ENCODE measurements at regions not wholly inside any gene's neighbourhood (a gene's known extent, or its start where the extent isn't known, plus 50 kb on each side); places are given as distances from the start of the nearest gene placed in this dataset.
"Not testable (repeated sequence)": the region's sequence is repeated elsewhere in the genome, so short reads cannot be mapped to it uniquely, and the experiment has no call there.

DNA sequence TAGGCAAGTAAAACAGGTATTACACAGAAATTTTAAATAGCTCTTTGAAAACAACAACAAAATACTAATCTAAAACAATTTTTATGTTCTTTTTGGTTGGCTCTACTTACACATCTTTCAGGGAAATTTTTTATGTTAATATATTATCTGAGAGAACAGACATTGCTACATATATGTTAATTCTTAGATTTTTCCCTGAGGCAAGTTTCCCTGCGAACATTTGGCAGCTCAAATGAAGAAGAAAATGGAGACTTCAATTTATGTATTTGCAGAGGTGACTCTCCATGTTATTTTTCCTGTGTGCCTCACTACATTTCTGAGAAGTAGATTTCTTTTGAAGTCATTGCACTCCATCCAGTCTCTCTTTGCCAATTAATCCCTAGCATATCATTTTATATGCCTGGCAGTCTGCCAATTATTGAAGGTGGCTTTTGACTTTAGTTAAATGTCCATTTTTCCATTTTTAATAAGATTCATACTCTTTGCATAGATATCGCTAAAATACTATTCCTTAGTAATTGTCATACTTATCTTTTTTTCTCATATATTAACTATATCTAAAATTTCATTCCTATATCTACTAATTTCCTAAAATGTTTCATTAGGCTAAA, 908.2 kb upstream of the CDH10 start:
- no peak for DNase-seq (ENCODE audit: low read depth)
- TF ChIP-seq, protein P1, sequence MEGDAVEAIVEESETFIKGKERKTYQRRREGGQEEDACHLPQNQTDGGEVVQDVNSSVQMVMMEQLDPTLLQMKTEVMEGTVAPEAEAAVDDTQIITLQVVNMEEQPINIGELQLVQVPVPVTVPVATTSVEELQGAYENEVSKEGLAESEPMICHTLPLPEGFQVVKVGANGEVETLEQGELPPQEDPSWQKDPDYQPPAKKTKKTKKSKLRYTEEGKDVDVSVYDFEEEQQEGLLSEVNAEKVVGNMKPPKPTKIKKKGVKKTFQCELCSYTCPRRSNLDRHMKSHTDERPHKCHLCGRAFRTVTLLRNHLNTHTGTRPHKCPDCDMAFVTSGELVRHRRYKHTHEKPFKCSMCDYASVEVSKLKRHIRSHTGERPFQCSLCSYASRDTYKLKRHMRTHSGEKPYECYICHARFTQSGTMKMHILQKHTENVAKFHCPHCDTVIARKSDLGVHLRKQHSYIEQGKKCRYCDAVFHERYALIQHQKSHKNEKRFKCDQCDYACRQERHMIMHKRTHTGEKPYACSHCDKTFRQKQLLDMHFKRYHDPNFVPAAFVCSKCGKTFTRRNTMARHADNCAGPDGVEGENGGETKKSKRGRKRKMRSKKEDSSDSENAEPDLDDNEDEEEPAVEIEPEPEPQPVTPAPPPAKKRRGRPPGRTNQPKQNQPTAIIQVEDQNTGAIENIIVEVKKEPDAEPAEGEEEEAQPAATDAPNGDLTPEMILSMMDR (conservative IDR thresholded peaks at IDR 0.05; ENCODE audit: low read depth, low read length): no peak
- no peak overlapping the region for H3K4me3 ChIP-seq (ENCODE audit: low read depth, low read length)

DNA sequence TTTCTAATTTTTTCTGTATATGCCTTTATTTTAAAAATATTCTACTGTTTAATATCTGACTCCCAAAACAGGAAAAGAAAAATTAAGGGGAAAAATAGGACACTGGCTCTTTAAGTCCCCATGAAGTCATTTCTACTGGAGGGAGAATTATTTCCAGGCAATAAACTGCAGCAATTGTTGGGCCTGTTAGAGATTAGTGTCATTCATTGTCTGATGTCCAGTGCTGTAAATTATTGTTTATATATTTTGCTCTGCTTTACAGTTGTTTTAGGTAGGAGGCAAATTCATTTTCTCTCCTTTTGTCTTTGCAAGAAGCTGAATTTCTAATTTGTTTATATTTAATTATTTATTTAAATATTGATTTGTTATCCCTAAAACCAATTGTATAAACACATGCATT, 906.0 kb upstream of the CDH10 start:
- TF ChIP-seq, protein P1 (conservative IDR thresholded peaks at IDR 0.05; ENCODE audit: low read depth, low read length): no peak
- H3K4me3 ChIP-seq (ENCODE audit: low read depth, low read length): no peak overlapping the region
- DNase-seq (ENCODE audit: low read depth): no peak

DNA sequence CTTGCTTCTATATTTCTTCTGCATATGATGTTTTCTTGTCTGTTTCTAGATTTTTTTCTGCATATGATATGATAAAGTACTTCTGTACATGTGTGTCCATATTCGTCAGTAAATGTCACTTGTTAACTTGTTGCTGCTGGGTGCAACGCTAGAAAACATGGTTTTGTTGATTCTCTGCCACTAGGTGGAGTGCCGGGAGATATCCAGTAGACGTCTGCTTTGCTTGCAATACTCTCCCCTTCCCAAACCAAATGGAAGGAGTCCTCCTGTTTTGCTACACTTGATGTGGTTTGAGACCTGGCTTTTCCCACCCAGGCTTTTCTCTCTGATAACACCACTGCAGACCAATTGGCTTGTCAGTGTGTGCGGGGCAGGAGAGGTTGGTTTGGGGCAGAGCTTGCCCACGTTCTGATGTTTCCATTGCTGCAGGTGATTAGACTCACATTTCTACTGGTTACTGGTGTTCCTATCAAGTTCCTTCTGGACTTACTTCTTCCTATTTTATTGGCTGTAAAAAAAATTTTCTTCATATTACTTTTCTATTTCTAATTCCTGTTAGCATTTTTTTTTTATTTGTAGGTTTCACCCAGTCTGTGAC, 900.0 kb upstream of the CDH10 start:
- TF ChIP-seq, protein P1 (conservative IDR thresholded peaks at IDR 0.05; ENCODE audit: low read depth, low read length): peak; percentile 18
- peak; percentile 6 for DNase-seq (ENCODE audit: low read depth)

DNA sequence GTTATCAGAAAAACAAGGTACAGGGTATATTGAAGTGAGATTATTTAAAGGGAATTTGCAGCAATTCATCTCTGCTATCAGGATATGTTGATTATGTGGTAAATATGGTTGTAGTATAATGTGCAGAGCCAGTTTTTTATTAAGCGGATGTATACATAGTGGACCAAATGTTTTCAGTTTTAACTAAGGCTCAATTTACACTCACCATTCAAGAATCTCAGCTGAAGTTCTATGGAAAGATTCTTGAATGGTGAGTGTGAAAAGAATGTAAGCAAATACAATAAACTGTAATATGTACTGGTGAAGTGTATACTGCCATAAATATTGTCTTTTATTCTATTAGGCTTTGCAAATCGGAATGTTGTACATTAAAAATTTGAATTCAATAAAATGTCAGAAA, 895.9 kb upstream of the CDH10 start:
- no peak overlapping the region for H3K4me3 ChIP-seq (ENCODE audit: low read depth, low read length)
- no peak for DNase-seq (ENCODE audit: low read depth)
- TF ChIP-seq, protein P1 (conservative IDR thresholded peaks at IDR 0.05; ENCODE audit: low read depth, low read length): no peak

More for the DNA sequence above, 900.0 kb upstream of the CDH10 start:
- H3K4me3 ChIP-seq (ENCODE audit: low read depth, low read length): no peak overlapping the region

DNA sequence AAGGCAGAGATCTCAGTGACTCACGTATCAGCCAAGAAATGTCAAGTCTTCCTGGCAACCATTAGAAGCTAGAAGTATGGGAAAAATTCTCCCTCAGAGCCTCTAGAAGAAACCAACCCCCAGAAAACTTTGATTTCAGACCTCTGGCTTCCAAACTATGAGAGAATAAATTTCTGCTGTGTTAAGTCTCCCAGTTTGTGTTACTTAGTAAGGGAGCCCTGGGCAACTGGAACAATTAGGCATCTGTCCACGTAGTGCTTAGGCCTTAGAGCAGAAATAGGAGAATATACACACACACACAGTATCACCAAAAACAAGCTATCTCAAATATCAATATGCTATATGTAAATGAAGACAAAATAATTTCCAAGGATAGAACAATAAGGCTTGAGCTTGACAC, 894.8 kb upstream of the CDH10 start:
- TF ChIP-seq, protein P1 (conservative IDR thresholded peaks at IDR 0.05; ENCODE audit: low read depth, low read length): no peak
- H3K4me3 ChIP-seq (ENCODE audit: low read depth, low read length): no peak overlapping the region
- no peak for DNase-seq (ENCODE audit: low read depth)

DNA sequence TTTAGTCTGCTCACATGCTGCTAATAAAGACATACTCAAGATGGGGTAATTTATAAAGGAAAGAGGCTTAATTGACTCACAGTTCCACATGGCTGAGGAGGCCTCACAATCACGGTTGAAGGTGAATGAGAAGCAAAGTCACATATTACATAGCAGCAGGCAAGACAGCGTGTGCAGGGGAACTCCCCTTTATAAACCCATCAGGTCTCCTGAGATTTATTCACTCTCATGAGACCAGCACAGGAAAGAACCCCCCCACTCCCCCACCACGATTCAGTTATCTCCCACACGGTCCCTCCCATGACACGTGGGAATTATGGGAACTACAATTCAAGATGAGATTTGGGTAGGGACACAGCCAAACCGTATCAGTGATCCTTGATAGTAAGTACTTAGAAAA, 891.7 kb upstream of the CDH10 start:
- not testable (repeated sequence) for DNase-seq (ENCODE audit: low read depth); H3K4me3 ChIP-seq (ENCODE audit: low read depth, low read length)

DNA sequence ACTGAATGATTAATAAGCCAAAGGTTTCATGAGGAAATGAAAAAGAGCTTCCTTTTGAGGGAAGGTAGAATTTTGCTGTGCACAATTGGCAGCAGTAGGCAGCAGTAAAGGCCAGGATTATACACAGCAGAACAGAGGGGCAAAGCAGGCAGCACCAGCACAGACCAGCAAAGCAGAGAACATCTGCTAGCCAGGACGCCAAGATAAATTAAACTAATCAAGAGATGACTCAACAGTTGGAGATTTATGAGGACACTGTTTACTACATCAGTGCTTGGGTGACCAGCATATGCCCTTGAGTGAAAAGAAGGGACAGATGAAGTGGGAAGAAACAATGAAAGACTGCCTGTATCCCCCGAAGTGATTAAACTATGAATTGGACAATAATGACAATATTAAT, 871.4 kb upstream of the CDH10 start:
- TF ChIP-seq, protein P1 (conservative IDR thresholded peaks at IDR 0.05; ENCODE audit: low read depth, low read length): no peak
- DNase-seq (ENCODE audit: low read depth): no peak

More for the DNA sequence above, 871.4 kb upstream of the CDH10 start:
- no peak overlapping the region for H3K4me3 ChIP-seq (ENCODE audit: low read depth, low read length)
